HG03108 (cell line): ENCODE measurements at regions not wholly inside any gene's neighbourhood (a gene's known extent, or its start where the extent isn't known, plus 50 kb on each side); places are given as distances from the start of the nearest gene placed in this dataset.

Experiments
- ATAC-seq: cut with Tn5 transposase; IDR thresholded peaks from one replicate; pipeline ENCODE4 v1.9.1; 2021; ENCODE audit warnings: moderate library complexity; ENCODE audit not compliant: unreplicated experiment

DNA sequence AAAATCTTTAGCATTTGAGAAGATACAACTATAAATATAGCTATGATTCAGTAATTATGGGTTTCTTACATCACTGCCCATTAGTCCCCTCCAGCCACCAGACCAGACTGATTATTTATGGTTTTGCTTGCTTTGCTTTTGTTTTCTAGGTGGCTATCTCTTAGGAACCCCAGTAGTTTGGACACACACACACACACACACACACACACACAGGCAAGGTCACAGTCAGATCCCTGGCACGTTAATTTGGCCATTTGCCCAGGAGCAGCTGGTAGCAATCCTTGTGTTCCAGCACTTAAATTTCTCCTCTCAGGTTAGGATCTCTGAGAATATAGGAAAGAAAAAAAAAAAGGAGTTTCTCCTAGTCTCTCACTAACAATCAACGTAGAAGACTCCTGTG is 90.2 kb upstream of the RESF1 start:
- no peak for ATAC-seq

DNA sequence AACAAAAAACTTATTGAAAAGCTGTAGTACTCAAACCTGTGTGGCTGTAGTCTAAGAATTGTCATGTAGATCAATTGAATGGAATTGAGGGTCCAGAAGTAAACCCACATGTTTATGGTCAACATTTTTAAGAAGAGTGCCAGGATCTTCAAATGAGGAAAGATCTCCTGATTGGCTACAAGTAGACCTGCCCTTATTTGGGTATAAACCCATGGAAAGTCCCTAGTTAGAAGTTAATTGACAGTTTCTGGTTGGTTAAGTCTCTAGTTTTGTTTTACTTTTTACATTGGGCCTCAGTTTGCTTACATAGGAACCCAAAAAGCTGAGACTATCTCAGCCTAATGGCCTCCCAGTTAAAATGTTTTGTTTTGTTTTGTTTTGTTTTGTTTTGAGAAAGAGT is 91.9 kb upstream of the RESF1 start:
- no peak for ATAC-seq

DNA sequence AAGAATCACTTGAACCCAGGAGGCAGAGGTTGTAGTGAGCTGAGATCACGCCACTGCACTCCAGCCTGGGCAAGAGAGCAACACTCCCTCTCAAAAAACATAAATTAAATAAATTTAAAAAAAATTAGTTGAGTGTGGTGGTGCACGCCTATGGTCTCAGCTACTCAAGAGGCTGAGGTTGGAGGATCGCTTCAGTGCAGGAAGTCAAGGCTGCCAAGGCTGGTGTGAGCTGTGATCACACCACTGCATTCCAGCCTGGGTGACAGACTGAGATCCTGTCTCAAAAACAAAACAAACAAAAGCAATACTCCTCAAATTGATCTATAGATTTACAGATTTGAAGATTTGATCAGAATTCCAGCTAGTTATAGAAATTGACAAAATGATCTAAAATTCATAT is 92.7 kb upstream of the RESF1 start:
- ATAC-seq: no peak

DNA sequence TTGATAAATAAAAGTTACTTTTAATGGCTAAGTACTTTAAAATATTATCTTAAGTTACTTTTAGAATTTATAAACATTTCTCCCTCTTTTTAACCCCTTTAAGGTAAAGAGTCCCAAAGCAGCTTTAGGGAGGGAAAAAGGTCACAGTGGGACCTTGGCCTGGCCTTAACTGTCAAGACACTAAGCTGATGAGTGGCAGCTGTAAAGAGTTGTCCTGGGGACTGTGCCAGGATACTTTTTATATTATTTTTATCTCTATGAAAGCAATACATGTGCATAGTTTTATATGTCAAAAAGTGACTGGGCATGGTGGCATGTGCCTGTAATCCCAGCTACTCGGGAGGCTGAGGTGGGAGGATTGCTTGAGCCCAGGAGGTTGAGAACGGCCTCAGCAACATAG is 94.2 kb upstream of the RESF1 start:
- ATAC-seq: no peak

DNA sequence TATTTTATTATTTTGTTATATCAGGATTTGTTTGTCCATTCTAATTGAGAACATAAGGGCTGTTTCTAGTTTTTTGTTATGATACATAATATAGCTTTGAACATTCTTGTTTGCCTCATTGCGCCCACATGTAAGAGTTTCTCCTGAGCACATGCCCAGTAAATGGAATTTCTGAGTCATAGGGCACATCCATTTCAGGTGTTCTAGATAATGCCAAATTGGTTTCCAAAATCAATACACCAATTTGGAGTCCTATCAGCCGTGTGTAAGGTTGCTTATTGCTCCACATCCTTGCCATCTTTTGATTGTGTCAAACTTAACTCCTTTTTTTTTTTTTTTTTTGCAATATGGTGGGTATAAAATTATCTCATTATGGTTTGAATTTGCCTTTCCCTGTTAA is 97.9 kb upstream of the RESF1 start:
- ATAC-seq: no peak

DNA sequence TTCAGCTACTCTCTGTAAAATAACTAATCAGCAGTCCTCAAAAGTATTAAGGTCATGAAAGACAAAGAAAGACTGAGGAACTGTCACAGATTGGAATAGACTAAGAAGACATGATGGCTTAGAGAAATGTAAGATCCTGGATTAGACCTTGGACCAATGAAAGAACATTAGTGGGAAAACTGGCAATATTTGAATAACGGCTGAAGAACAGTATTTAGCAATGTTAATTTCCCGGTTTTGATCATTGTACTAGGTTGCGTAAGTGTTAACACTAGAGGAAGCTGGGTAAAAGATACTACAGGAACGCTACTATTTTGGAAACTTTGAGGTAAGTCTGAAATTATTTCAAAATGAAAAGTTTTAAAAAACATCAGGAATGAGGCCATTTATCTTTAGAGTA is 98.8 kb upstream of the RESF1 start:
- ATAC-seq: no peak

DNA sequence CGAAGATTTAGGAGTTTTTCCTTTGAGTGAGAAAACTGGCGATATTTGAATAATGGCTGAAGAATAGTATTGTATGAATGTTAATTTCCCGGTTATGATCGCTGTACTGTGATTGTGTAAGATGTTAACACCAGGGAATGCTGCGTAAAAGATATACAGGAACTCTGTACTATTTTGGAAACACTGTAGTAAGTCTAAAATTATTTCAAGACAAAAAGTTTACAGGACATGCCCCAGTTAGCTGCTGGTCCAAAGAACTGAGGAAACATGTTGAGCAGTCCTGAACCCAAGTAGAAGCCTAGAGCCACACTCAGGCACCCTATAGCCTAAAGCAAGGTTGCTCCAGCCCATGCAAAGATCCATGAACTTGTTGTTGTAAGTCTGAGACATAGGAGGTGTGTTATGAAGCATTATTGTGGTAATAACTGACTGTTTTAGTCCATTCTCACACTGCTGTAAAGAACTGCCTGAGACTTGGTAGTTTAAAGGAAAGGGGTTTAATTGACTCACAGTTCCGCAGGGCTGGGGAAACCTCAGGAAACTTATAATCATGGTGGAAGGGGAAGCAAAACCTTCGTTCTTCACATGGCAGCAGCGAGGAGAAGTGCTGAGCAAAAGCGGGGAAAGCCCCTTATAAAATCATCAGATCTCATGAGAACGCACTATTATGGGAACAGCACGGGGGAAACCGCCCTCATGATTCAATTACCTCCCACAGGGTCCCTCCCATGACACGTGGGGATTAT is 99.8 kb upstream of the RESF1 start:
- ATAC-seq: no peak

DNA sequence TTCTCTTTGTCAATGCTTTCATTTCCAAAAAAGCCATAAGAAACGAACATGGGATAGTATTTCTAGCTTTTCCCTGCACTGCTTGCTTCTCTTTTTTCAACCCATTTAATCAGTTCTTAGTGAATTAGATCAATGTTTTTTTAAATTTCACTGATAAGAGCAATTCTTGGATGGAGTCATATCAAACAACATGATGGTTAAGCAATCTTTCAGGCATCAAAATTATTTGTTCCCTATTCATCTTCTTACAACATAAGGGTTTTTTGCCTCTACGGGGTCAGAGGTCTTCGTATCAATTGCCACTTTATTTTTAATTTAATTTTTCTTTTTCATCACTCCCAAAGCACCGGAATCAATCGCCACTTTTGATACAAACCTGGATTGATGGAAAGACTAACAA is 103.8 kb upstream of the RESF1 start:
- no peak for ATAC-seq

DNA sequence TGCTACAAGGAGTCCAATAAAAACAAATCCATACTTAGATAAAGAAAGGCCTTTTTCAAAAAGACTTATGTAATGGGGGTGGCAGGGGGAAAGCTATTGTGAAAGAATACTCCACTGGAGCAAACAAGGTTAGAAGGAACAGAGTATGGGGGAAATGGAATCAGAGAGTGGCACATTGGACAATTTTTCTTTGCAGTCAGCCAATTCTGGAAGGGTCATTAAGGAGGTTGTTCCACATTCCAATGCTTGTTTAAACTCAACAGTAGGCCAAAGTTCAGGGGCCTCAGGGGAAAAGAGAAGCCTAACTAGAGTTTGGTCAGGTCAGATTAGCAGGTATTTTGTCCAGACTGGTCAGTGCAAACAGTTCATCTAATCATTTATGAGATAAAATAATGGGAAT is 105.2 kb upstream of the RESF1 start:
- ATAC-seq: no peak

DNA sequence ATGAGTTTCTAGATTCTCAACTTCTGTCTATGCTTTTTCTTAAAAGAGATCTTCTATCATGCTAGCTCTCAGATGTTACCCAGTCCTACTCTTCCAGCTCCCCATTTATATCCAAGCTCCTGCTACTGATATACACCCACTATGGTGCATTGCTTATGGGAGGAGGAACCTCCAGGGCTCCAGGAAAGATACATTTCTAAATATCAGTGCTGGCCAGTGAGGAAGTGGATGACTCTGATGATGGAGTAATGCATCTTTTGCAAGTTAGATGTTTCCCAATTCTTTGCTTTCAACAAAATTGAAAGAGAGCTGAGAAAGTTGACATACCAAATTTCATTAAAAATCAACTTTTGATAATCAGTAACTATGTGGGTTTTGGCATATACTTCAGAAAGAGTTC is 105.7 kb upstream of the RESF1 start:
- ATAC-seq: no peak

DNA sequence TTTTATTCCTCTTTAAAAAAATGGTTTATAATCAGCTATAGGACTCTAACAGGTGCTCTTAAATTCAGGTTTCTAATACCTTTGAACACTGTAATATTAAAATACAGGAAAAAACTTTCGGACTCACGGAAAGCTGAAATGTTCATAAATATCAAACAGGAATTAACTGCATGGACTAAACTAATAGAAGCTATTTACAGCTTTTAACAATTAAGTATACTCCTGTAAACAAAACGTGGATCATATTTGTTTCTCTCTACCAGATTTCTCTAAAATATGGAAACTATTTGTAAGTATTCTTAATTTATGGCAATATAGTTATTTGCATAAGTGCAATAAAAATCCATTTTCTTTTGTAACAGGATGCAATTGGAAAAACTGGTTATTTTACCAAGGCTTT is 108.9 kb upstream of the RESF1 start:
- no peak for ATAC-seq

DNA sequence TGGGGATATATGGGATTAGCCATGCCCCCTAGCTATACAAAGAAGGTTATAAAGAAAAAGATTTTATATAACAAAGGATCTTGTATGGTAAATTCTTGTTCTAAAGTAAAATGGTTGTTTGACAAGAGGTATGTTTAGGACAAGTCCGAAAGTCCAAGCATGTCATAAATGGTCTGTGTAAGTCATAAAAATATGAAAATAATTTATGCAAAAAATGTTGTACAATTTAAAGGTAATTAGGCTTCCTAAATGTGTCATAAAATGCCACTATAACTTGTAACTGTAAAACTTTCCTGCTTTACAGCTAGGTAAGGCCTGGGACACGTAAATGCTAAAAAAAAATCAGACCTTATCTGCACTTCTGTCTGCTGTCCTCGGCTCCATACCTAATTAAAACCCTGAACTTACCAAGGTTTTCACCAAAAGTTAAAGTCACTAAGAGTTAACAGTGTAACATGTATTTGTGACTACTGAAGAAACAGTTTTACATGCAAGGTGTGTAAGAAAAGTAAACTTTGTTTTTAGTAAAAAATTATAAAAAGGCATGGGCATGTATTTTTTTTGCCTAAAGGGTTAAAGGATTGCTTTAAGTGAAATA is 110.0 kb upstream of the RESF1 start:
- ATAC-seq: no peak

DNA sequence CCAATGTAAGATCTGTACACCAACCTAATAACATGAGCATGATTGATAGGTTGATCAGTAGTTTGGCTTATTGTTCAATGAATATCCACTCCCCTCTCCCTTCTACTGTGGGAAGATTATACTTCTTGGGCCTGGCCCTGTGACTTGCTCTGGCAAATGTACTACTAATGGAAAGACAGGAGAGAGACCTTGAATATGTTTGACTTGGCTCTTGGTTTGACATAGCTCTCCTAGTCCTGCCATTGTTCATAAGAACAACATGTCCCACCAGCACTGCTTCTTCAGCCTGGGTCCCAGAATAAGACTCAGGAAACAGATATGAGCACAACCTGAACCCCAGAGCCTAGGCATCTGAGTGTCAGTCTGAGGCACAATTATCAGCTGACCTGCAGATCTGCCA is 112.8 kb upstream of the RESF1 start:
- no peak for ATAC-seq

DNA sequence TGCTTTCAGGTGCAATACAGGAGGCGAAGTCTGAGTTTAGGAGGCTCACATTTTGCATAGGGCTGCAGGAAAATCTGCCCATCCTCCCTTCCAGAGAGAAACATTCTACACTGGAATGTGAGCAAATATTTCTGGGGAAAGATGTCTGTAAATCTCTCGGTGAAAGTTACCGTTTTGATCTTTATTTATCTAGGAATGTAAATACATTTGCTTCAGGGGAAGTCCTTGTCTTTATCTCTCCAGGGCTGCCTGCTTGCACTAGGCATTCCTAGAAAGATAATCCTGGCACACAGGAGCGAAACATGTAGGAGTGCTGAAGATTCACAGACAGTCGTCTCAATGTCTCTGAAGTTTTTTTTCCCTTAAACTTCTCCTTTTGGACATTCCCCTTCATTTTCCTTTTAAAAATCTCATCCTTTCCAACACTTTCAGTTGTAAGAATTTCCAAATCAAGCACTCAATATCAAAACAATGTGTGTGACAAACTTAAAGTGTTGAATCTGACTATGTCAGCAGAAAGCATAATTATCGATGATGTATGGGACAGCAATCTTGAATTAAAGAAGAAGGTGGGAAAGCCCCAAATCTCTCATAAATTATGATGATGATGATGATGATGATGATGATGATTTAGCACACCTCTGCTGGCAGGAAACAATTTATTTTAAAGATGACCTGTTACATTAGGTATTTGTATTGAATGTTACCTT is 113.4 kb upstream of the RESF1 start:
- ATAC-seq: no peak

DNA sequence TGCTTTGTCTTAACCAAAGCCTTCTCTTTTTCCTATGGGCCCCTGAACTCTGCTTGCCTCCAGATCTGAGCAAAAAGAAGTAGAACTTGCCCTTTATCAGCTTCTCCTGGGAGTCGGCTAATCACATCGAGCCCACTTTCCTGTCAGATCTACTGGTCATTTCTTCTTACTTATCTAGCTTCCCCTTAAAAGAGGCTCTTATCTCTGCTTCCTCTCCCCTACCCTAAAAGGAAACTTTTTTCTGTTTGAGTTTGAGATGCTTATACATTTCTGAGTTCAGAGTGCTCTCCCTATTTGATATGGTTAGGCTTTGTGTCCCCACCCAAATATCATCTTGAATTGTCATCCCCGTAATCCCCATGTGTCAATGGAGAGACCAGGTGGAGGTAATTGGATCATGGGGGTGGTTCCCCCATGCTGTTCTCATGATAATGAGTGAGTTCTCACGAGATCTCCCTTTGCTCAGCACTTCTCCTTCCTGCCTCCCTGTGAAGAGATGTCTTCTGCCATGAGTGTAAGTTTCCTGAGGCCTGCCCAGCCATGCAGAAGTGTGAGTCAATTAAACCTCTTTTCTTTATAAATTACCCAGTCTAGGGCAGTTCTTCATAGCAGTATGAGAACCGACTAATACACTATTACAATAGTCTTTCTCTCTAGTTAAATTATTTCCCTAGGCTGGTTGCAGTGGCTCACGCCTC is 114.7 kb upstream of the AMN1 start:
- no peak for ATAC-seq

DNA sequence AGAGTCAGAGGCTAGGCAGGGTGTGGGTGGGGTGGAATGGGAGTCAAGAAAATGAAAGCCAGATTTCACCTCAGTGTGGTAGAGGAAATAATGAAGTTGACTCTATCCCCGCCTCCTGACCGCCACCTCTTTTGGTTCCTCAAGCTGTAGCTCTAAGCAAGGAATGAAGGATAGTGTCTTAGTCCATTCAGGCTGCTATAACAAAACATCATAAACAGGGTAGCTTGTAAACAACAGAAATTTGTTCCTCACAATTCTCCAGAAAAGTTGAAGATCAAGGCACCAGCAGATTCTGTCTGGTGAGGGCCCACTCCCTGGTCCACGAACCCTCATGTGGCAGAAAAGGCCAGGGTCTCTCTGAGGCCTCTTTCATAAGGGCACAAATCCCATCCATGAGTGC is 109.1 kb upstream of the AMN1 start:
- no peak for ATAC-seq

DNA sequence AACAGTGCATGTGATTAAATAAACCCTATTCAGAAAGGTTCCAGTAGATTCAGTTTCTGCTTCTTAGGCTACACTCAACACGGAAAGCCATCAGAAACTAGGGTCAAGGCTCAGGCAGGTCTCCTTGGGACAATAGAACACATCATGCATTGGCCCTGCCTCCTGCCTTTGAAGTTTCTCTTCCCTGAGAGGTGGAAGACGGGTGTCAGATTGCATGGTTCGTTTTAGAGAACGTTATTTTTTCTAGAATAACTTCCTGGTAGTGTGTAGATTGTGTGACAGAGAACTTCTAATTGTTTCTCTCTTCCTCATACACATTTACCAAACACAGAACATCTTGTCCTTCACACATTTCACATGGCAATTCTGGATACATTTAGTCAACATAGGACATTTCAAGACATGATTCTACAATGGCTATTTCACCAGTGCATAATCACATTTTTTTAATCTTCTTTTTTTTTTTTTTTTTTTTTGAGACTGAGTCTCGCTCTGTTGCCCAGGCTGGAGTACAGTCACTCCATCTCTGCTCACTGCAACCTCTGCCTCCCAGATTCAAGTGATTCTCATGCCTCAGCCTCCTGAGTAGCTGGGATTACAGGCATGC is 106.6 kb upstream of the AMN1 start:
- no peak for ATAC-seq

DNA sequence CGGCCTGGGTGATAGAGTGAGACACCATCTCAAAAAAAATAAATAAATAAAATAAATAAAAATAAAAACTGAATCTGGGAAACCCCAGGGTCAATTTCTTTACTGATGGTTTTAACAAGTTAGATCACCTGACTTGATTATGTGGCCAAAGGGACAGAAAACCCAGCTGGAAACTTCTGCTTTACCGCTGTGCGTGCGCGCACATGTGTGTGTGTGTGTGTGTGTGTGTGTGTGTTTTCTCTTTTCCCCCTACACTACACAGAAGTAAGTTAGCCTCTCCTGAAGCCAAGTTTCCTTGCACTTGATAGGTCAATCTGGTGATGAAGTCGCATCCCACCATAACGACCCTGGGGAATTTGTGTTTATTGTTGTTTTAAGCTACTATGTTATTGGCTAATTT is 105.3 kb upstream of the AMN1 start:
- ATAC-seq: no peak

DNA sequence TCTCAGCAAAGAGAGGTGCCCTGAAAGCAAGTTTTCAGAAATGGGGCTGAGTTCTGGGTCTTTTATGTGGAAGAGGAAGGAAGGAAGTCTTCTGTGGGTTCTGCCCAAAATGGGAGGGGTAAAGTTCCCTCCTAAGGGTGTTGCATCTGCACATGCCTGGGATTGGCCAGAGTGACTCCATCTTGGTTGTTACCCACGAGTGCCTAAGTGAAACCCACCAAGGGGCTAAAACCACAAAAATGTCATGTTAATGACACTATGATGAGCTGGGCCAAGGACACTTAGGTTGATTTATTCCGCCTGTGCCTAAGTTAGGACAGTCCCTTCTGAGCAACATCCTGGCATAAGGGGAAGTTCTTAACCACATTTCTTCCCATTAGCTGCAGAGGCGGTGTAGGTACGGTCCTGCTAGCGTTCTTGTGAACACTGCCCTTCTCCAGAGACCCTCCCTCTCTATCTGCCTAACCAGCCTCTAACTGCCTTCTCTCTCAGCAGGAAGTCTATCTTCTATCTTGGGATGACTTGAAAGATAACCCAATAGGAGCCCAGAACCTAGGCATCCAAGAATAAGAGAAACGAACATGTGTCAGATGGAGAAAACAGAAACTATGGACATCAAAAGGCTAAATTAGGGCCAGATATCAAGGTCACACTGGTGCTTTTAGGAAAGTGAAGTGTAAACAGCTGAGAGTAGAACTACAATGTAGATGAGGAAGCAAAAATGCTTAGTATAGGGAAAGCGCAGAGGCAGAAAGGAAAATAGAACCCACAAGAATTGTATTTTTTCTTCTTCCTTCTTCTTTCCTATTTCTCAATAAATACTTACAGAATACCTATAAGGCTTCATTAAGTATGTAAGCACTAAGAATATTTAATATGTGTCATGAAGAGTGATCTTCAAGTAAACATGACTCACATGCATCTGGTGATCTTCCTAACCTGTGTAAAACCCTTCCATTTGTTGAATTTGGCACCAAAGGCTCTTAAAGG is 104.2 kb upstream of the AMN1 start:
- peak; percentile 67 for ATAC-seq

DNA sequence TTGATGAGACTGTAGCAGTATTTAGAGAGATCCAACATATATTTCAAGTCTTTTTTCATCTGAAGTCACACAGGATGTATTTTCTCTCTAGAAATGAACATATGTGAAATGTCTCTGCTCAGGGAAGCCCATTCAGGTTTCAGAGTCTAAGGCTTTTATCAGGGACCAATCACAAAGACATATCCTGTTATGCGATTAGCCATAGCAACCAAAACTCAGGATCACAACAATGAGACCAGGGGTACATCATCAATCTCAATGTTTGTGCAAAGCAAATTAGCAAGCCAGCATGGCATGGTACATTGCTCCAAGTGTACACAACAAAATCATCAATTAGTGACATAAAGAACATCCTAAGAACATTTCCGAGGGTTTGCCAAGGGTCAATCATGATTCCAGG is 99.2 kb upstream of the AMN1 start:
- no peak for ATAC-seq
